ENCODE measurements at regions not wholly inside any gene's neighbourhood (a gene's known extent, or its start where the extent isn't known, plus 50 kb on each side); places are given as distances from the start of the nearest gene placed in this dataset.

DNA sequence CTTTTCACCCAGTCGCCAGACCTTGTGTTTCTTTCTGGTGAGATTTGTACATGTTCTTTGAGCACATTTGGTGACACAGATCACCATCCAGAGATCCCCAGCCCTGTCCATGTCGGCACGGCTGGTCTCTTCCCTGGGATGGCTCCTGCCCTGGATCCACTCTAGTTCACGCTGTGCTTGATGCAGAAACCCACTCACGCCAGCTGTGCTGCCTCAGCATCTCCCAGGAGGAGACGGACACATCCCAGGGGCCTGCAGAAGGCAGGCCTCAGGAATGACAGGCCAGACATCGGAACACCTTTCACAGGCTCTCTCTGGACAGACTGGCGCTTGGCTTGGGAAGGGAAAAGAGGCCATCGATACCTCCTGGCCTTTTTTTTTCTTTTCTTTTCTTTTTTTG lies 203.6 kb downstream of the ACKR3 start:
- H3K36me3 ChIP-seq (ENCODE audit: insufficient read depth, insufficient read length, low read length), result no peaks in the 10 kb centered on the region
- H3K4me3 ChIP-seq (ENCODE audit: insufficient read length, low read depth), result no peak overlapping the region
- DNase-seq (ENCODE audit: low read depth, low spot score), result no peak
- TF ChIP-seq SUZ12 (IDR thresholded peaks at IDR 0.05; ENCODE audit: extremely low read depth, insufficient read depth, insufficient read length) (no peak), YY1 (IDR thresholded peaks at IDR 0.05; ENCODE audit: insufficient read depth, insufficient read length) (no peak), ZNF274 (IDR thresholded peaks at IDR 0.05; ENCODE audit: low read depth, low read length) (no peak)
- H3K4me1 ChIP-seq (ENCODE audit: insufficient read depth, insufficient read length), result peaks cover 3% of the 10 kb centered on the region
- no peak overlapping the region for H3K9ac ChIP-seq (ENCODE audit: insufficient read length, low read depth)
- H3K9me3 ChIP-seq (ENCODE audit: insufficient read depth, low read length), result peaks cover 2% of the 10 kb centered on the region; the same call in 1 of the 2 replicates
- no peaks in the 10 kb centered on the region for H3K27me3 ChIP-seq (ENCODE audit: insufficient read depth, insufficient read length)

DNA sequence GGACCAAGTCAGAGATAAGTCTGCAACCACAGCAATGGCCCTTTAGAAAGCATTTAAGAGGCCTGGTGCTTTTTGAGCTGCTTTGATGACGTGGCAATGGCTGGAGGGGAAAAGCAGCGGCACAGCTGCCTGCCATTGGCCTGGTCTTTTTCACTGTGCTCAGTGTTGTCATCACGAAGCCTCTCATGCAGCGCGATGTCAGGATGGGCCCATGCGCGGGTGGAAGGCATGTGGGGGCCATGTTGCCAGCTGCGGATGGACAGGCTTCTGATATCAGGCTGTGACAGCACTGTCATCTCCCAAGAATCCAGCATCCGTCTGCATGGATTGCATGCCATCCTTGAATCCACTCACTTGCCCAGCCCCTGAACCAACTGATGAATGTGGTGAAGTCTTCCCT lies 204.5 kb downstream of the ACKR3 start:
- Histone ChIP-seq H3K36me3 (ENCODE audit: insufficient read depth, insufficient read length, low read length) (no peaks in the 10 kb centered on the region), H3K9me3 (ENCODE audit: insufficient read depth, low read length) (no peaks in the 10 kb centered on the region), H3K4me3 (ENCODE audit: insufficient read length, low read depth) (no peak overlapping the region), H3K4me1 (ENCODE audit: insufficient read depth, insufficient read length) (peaks cover 3% of the 10 kb centered on the region), H3K27me3 (ENCODE audit: insufficient read depth, insufficient read length) (no peaks in the 10 kb centered on the region), H3K9ac (ENCODE audit: insufficient read length, low read depth) (no peak overlapping the region)
- no peak for TF ChIP-seq YY1 (IDR thresholded peaks at IDR 0.05; ENCODE audit: insufficient read depth, insufficient read length)
- TF ChIP-seq ZNF274 (IDR thresholded peaks at IDR 0.05; ENCODE audit: low read depth, low read length), result no peak
- TF ChIP-seq SUZ12 (IDR thresholded peaks at IDR 0.05; ENCODE audit: extremely low read depth, insufficient read depth, insufficient read length), result no peak
- no peak for DNase-seq (ENCODE audit: low read depth, low spot score)

DNA sequence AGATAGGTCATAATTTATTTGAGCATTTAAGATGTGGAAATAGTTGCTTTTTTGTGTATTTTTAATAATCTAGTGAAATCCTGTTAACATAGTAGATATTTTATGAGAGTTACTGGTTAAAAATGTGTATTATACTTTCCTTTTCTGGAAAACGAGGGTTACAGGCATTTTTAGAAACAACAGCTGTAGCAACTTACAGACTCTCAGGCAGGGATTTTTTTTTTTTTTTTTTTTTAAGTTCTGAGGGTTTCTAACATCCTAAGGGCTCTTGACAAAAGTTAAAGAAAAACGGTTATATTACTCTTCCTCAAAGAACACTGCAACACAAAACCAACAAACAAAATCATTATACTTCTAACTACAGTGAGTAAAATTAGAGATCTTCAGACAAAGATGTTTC lies 205.9 kb downstream of the ACKR3 start:
- TF ChIP-seq YY1 (IDR thresholded peaks at IDR 0.05; ENCODE audit: insufficient read depth, insufficient read length), result no peak
- no peak for TF ChIP-seq SUZ12 (IDR thresholded peaks at IDR 0.05; ENCODE audit: extremely low read depth, insufficient read depth, insufficient read length)
- no peak for TF ChIP-seq ZNF274 (IDR thresholded peaks at IDR 0.05; ENCODE audit: low read depth, low read length)
- Histone ChIP-seq H3K9ac (ENCODE audit: insufficient read length, low read depth) (no peak overlapping the region), H3K27me3 (ENCODE audit: insufficient read depth, insufficient read length) (no peaks in the 10 kb centered on the region), H3K36me3 (ENCODE audit: insufficient read depth, insufficient read length, low read length) (no peaks in the 10 kb centered on the region), H3K4me3 (ENCODE audit: insufficient read length, low read depth) (no peak overlapping the region), H3K4me1 (ENCODE audit: insufficient read depth, insufficient read length) (no peaks in the 10 kb centered on the region), H3K9me3 (ENCODE audit: insufficient read depth, low read length) (no peaks in the 10 kb centered on the region)
- no peak for DNase-seq (ENCODE audit: low read depth, low spot score)

DNA sequence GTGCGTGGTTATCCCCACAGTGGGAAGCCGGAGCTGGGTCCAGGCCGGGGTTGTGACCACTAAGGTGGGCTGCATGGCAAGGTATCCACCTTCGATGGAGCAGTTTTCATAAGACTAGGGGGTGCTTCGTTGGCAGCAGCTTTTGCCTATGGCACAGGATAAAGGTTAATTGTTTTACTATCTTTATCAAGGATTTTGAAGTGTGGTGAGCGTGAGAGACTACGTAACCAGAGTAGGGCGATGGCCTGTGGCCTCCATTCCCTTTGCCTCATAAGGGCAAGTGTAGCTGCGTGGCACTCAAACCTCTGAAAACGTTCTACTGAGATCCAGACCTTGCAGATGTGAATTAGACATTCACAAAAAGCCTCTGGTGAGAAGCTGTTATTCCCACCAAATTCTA lies 206.6 kb downstream of the ACKR3 start:
- Histone ChIP-seq H3K4me1 (ENCODE audit: insufficient read depth, insufficient read length) (no peaks in the 10 kb centered on the region), H3K27me3 (ENCODE audit: insufficient read depth, insufficient read length) (no peaks in the 10 kb centered on the region), H3K36me3 (ENCODE audit: insufficient read depth, insufficient read length, low read length) (no peaks in the 10 kb centered on the region), H3K9me3 (ENCODE audit: insufficient read depth, low read length) (no peaks in the 10 kb centered on the region), H3K4me3 (ENCODE audit: insufficient read length, low read depth) (no peak overlapping the region), H3K9ac (ENCODE audit: insufficient read length, low read depth) (no peak overlapping the region)
- TF ChIP-seq YY1 (IDR thresholded peaks at IDR 0.05; ENCODE audit: insufficient read depth, insufficient read length), result no peak
- no peak for TF ChIP-seq SUZ12 (IDR thresholded peaks at IDR 0.05; ENCODE audit: extremely low read depth, insufficient read depth, insufficient read length)
- TF ChIP-seq ZNF274 (IDR thresholded peaks at IDR 0.05; ENCODE audit: low read depth, low read length), result no peak
- DNase-seq (ENCODE audit: low read depth, low spot score), result no peak

DNA sequence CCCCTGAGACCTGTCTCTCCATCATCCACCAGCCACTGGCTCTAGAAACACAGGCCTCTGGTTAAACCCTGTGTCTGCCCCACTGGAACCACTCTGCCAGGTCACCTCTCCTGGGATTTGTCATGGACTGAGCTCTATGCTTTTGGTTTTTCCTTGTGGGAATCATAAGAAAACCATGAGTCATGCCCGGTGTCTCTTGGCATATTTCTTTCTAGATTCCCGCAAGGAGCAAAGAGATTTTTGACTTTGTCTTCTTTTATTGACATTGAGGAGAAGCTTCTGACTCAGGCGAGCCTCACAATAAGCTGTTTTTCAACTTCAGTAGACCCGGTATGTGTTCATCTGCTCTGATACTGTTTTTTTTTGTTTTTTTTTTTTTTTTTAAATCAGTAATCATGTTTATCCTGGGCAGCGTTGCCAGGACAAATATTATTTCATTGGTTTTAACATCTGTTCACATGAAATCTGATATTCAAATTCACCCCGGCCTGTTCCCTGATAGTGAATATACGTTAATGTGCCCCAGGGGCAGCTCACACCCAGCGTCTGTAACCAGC lies 207.1 kb downstream of the ACKR3 start:
- DNase-seq (ENCODE audit: low read depth, low spot score), result no peak
- TF ChIP-seq SUZ12 (IDR thresholded peaks at IDR 0.05; ENCODE audit: extremely low read depth, insufficient read depth, insufficient read length) (no peak), ZNF274 (IDR thresholded peaks at IDR 0.05; ENCODE audit: low read depth, low read length) (no peak), YY1 (IDR thresholded peaks at IDR 0.05; ENCODE audit: insufficient read depth, insufficient read length) (no peak)
- Histone ChIP-seq H3K36me3 (ENCODE audit: insufficient read depth, insufficient read length, low read length) (no peaks in the 10 kb centered on the region), H3K4me1 (ENCODE audit: insufficient read depth, insufficient read length) (no peaks in the 10 kb centered on the region), H3K9ac (ENCODE audit: insufficient read length, low read depth) (no peak overlapping the region), H3K9me3 (ENCODE audit: insufficient read depth, low read length) (no peaks in the 10 kb centered on the region), H3K4me3 (ENCODE audit: insufficient read length, low read depth) (no peak overlapping the region), H3K27me3 (ENCODE audit: insufficient read depth, insufficient read length) (no peaks in the 10 kb centered on the region)

DNA sequence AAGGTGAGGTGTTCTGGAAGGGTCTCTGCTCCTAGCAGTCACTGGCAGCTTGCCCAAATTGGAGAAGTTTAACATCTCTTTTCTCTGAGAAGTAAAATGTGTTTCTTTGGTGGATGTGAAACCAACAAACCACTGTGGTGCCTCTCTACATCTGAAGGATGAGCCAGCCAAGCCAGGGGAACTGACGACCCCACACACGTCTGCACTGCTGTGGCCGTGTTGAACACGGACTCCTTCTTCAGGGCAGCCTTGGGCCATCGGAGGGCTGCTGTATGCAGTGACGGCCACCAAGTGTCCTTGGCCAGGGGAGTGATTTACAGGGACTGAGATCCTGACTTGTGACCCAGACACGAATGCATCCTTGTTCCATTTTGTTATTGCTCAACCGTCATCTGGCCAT lies 207.8 kb downstream of the ACKR3 start:
- H3K9ac ChIP-seq (ENCODE audit: insufficient read length, low read depth), result no peak overlapping the region
- no peaks in the 10 kb centered on the region for H3K27me3 ChIP-seq (ENCODE audit: insufficient read depth, insufficient read length)
- H3K9me3 ChIP-seq (ENCODE audit: insufficient read depth, low read length), result no peaks in the 10 kb centered on the region
- no peak for TF ChIP-seq SUZ12 (IDR thresholded peaks at IDR 0.05; ENCODE audit: extremely low read depth, insufficient read depth, insufficient read length)
- TF ChIP-seq ZNF274 (IDR thresholded peaks at IDR 0.05; ENCODE audit: low read depth, low read length), result no peak
- no peak for TF ChIP-seq YY1 (IDR thresholded peaks at IDR 0.05; ENCODE audit: insufficient read depth, insufficient read length)
- no peak overlapping the region for H3K4me3 ChIP-seq (ENCODE audit: insufficient read length, low read depth)
- H3K4me1 ChIP-seq (ENCODE audit: insufficient read depth, insufficient read length), result no peaks in the 10 kb centered on the region
- no peaks in the 10 kb centered on the region for H3K36me3 ChIP-seq (ENCODE audit: insufficient read depth, insufficient read length, low read length)
- no peak for DNase-seq (ENCODE audit: low read depth, low spot score)

DNA sequence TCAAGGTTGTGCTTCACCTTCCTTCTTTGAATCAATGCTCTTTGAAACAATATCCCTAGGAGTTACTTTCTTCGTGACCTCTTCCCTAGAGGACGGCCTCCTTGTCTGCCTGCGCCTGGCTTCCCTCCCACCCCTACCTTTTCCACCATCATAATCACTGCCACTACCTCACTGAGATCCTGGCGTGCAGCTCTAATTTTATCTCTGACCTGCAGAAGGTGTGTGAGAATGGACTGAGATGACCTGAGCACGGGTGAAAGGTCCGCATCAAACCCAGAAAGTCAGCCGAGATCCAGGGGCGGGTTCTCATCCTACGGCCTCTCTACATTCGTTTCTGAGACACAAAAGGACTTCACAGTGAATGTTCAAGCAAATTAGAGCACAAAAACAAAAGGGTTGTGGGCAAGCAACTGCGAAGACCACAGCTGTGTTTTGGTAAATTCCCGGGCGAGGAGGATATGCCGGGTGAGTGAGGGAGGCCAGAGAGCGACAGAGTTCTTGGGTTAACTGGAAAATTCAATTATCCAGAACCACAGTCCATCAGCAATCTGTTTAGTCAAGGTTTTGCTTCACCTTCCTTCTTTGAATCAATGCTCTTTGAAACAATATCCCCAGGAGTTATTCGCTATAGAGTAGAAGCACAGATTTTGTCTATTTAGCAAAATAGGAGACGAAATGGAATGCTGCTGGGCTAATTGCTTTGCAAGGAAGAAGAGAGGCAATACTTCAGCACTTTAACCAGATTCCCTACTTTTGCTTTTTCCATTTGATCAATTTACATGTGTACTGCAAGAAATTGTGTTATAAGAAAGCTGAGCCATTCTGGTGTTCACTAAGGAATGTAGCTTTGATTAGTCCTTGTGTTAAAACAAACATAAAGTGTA lies 212.6 kb downstream of the ACKR3 start:
- no peak overlapping the region for H3K9ac ChIP-seq (ENCODE audit: insufficient read length, low read depth)
- 0 out of 2 replicates have a peak, but pooled peaks cover 5% of the 10 kb centered on the region for H3K9me3 ChIP-seq (ENCODE audit: insufficient read depth, low read length)
- H3K27me3 ChIP-seq (ENCODE audit: insufficient read depth, insufficient read length), result no peaks in the 10 kb centered on the region
- H3K4me3 ChIP-seq (ENCODE audit: insufficient read length, low read depth), result no peak overlapping the region
- DNase-seq (ENCODE audit: low read depth, low spot score), result no peak
- no peak for TF ChIP-seq ZNF274 (IDR thresholded peaks at IDR 0.05; ENCODE audit: low read depth, low read length)
- no peak for TF ChIP-seq YY1 (IDR thresholded peaks at IDR 0.05; ENCODE audit: insufficient read depth, insufficient read length)
- TF ChIP-seq SUZ12 (IDR thresholded peaks at IDR 0.05; ENCODE audit: extremely low read depth, insufficient read depth, insufficient read length), result no peak
- no peaks in the 10 kb centered on the region for H3K36me3 ChIP-seq (ENCODE audit: insufficient read depth, insufficient read length, low read length)
- no peaks in the 10 kb centered on the region for H3K4me1 ChIP-seq (ENCODE audit: insufficient read depth, insufficient read length)

Measured in NT2/D1 (cell line).